T-helper 1 cell treated with Interleukin-12 subunit alpha and Interleukin-12 subunit beta and Interleukin-4 antibody, amounts not matched to agents 30 μg/mL and 1 μg/mL, for 36 hours (primary cell): ENCODE measurements at regions not wholly inside any gene's neighbourhood (a gene's known extent, or its start where the extent isn't known, plus 50 kb on each side); places are given as distances from the start of the nearest gene placed in this dataset.

Source experiments
- H3K27ac Mint-ChIP-seq: one replicate; pipeline ENCODE4 v1.8.0; 2021; ENCODE audit warnings: mild to moderate bottlenecking, mixed read lengths
- H3K27me3 Mint-ChIP-seq: one replicate; pipeline ENCODE4 v1.8.0; 2021; ENCODE audit warnings: low read depth, mixed read lengths
- H3K36me3 Mint-ChIP-seq: one replicate; pipeline ENCODE4 v1.8.0; 2021; ENCODE audit warnings: low read depth, mixed read lengths
- H3K4me1 Mint-ChIP-seq: one replicate; pipeline ENCODE4 v1.8.0; 2021; ENCODE audit warnings: low read depth, mixed read lengths
- H3K4me3 Mint-ChIP-seq: one replicate; pipeline ENCODE4 v1.8.0; 2021; ENCODE audit warnings: mild to moderate bottlenecking, moderate library complexity, mixed read lengths
- H3K9me3 Mint-ChIP-seq: one replicate; pipeline ENCODE4 v1.8.0; 2021; ENCODE audit warnings: mixed read lengths

DNA sequence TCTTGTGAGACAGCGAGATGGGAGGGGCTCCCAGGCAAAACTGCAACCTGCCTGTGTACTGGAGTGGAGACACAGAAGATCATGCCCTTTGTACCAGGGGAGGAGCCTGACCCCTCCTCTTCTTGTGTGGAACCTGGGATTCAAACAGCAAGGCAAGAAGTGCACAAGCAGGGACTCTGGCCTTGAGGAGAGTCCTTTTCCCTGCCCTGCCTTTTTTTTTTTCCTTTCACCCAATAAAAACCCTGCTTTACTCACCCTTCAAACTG is 251.8 kb upstream of the OPRM1 start:
- no peaks in the 10 kb centered on the region for H3K4me1 Mint-ChIP-seq
- H3K36me3 Mint-ChIP-seq = no peaks in the 10 kb centered on the region
- H3K27ac Mint-ChIP-seq = no peak overlapping the region
- no peaks in the 10 kb centered on the region for H3K27me3 Mint-ChIP-seq
- H3K9me3 Mint-ChIP-seq = peaks cover 4% of the 10 kb centered on the region
- no peak overlapping the region for H3K4me3 Mint-ChIP-seq

- Mint-ChIP-seq H3K9me3 (peaks cover 11% of the 10 kb centered on the region), H3K27ac (no peak overlapping the region), H3K36me3 (no peaks in the 10 kb centered on the region), H3K4me3 (no peak overlapping the region), H3K27me3 (no peaks in the 10 kb centered on the region), H3K4me1 (no peaks in the 10 kb centered on the region)
Observed at GRCh38 chr6:153781306-153781705, 257.7 kb upstream of the OPRM1 start.

- Mint-ChIP-seq H3K4me1 (no peaks in the 10 kb centered on the region), H3K9me3 (peaks cover 7% of the 10 kb centered on the region), H3K27me3 (no peaks in the 10 kb centered on the region), H3K4me3 (no peak overlapping the region), H3K27ac (no peak overlapping the region), H3K36me3 (no peaks in the 10 kb centered on the region)
Observed at GRCh38 chr6:153780011-153780410, 259.0 kb upstream of the OPRM1 start.

- no peaks in the 10 kb centered on the region for H3K27me3 Mint-ChIP-seq
- no peaks in the 10 kb centered on the region for H3K4me1 Mint-ChIP-seq
- no peak overlapping the region for H3K27ac Mint-ChIP-seq
- no peaks in the 10 kb centered on the region for H3K36me3 Mint-ChIP-seq
- no peak overlapping the region for H3K4me3 Mint-ChIP-seq
- peaks cover 7% of the 10 kb centered on the region for H3K9me3 Mint-ChIP-seq
Observed at GRCh38 chr6:153778216-153778615, 260.8 kb upstream of the OPRM1 start.

DNA sequence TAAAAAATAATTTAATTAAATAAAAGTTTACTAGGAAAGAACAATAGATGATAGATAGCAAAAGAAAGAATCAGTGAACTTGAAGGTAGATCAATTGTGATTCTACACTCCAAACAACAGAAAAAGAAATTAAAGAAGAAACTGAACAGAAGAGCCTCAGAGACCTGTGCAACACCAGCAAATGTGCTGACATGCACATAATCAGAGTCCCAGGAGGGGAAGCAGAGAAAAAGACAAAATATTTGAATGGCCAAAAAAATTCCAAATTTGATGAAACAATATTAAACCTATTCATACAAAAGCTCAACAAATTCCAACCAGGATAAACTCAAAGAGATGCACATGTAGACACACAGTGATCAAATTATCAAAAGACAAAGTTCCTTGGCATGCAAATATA is 267.5 kb upstream of the OPRM1 start:
- no peaks in the 10 kb centered on the region for H3K27me3 Mint-ChIP-seq
- H3K36me3 Mint-ChIP-seq = no peaks in the 10 kb centered on the region
- H3K4me1 Mint-ChIP-seq = no peaks in the 10 kb centered on the region
- no peak overlapping the region for H3K27ac Mint-ChIP-seq
- H3K4me3 Mint-ChIP-seq = no peak overlapping the region
- no peaks in the 10 kb centered on the region for H3K9me3 Mint-ChIP-seq

GRCh38 chr6:153767127-153767526 is 271.9 kb upstream of the OPRM1 start:
- Mint-ChIP-seq H3K36me3 (no peaks in the 10 kb centered on the region), H3K4me1 (no peaks in the 10 kb centered on the region), H3K27me3 (no peaks in the 10 kb centered on the region), H3K27ac (no peak overlapping the region), H3K4me3 (no peak overlapping the region), H3K9me3 (no peaks in the 10 kb centered on the region)

GRCh38 chr6:153758516-153758915 is 280.5 kb upstream of the OPRM1 start:
- H3K27me3 Mint-ChIP-seq = no peaks in the 10 kb centered on the region
- H3K36me3 Mint-ChIP-seq = no peaks in the 10 kb centered on the region
- H3K4me3 Mint-ChIP-seq = no peak overlapping the region
- no peak overlapping the region for H3K27ac Mint-ChIP-seq
- H3K9me3 Mint-ChIP-seq = no peaks in the 10 kb centered on the region
- no peaks in the 10 kb centered on the region for H3K4me1 Mint-ChIP-seq

DNA sequence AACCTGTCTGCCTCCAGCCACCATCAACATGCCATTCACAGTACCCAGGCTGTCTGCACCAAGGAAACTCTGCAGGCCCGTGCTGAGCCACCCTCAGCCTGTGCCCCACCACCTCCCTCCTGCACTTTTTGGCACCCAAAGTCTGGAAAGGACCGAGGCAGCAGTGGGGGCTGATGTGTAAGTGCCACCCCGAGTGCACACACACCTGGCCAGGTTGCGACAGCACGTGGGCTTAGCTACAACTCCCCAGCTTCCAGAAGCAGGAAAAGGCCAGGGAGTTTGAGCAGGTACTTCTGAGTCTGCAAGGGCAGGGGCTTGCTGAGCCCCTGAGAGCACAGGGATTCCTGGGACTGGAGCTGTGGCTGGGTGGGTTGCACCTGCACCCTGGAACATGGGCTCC is 303.3 kb upstream of the OPRM1 start:
- no peaks in the 10 kb centered on the region for H3K36me3 Mint-ChIP-seq
- no peak overlapping the region for H3K27ac Mint-ChIP-seq
- no peaks in the 10 kb centered on the region for H3K9me3 Mint-ChIP-seq
- H3K4me3 Mint-ChIP-seq = no peak overlapping the region
- H3K27me3 Mint-ChIP-seq = no peaks in the 10 kb centered on the region
- H3K4me1 Mint-ChIP-seq = no peaks in the 10 kb centered on the region

DNA sequence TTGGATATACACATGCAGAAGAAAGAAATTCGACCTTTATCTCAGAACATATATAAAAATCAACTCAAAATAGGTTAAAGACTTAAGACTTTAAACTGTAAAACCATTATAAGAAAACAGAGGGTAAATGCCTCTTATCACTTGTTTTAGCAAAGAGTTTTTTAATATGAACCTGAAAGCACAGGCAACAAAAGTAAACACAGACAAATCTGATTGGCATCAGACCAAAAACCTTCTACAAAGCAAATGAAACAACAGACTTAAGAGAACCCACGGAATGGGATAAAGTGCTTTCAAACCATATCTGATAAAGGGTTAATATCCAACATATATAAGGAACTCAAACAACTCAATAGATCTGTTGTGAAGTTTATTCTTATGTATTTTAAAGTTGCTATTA is 309.9 kb upstream of the OPRM1 start:
- Mint-ChIP-seq H3K36me3 (no peaks in the 10 kb centered on the region), H3K4me3 (no peak overlapping the region), H3K4me1 (no peaks in the 10 kb centered on the region), H3K27ac (no peak overlapping the region), H3K9me3 (no peaks in the 10 kb centered on the region), H3K27me3 (no peaks in the 10 kb centered on the region)

DNA sequence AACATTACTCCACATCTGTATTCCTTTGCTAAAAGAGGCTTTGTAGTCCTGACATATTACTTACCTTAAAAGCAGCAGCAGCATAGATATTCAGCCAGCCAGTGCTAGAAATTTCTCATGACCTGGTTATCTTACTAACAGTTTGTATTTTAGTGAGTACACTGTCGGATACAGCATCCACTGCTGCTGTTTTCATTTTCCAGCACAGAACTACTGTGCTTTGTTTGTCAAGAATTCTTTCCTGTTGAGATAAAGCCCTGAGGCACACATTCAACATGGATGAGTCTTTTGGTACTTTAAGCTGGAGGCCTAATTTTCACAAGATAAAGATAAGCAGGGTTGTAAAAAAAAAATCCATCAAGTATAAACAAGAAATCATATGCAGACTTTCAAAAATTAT is 311.2 kb upstream of the OPRM1 start:
- Mint-ChIP-seq H3K9me3 (no peaks in the 10 kb centered on the region), H3K4me3 (no peak overlapping the region), H3K36me3 (no peaks in the 10 kb centered on the region), H3K27me3 (no peaks in the 10 kb centered on the region), H3K4me1 (no peaks in the 10 kb centered on the region), H3K27ac (no peak overlapping the region)

- H3K4me1 Mint-ChIP-seq = no peaks in the 10 kb centered on the region
- H3K36me3 Mint-ChIP-seq = no peaks in the 10 kb centered on the region
- no peak overlapping the region for H3K27ac Mint-ChIP-seq
- H3K27me3 Mint-ChIP-seq = no peaks in the 10 kb centered on the region
- peaks cover 3% of the 10 kb centered on the region for H3K9me3 Mint-ChIP-seq
- no peak overlapping the region for H3K4me3 Mint-ChIP-seq
Observed at GRCh38 chr6:153725456-153725855, 313.6 kb upstream of the OPRM1 start.

- Mint-ChIP-seq H3K4me3 (no peak overlapping the region), H3K9me3 (peaks cover 3% of the 10 kb centered on the region), H3K27me3 (no peaks in the 10 kb centered on the region), H3K36me3 (no peaks in the 10 kb centered on the region), H3K4me1 (no peaks in the 10 kb centered on the region), H3K27ac (no peak overlapping the region)
Observed at GRCh38 chr6:153720732-153721131, 318.3 kb upstream of the OPRM1 start.

GRCh38 chr6:153705429-153705828 is 333.6 kb upstream of the OPRM1 start:
- Mint-ChIP-seq H3K27me3 (no peaks in the 10 kb centered on the region), H3K4me3 (no peak overlapping the region), H3K9me3 (peaks cover 15% of the 10 kb centered on the region), H3K27ac (no peak overlapping the region), H3K36me3 (no peaks in the 10 kb centered on the region), H3K4me1 (no peaks in the 10 kb centered on the region)

DNA sequence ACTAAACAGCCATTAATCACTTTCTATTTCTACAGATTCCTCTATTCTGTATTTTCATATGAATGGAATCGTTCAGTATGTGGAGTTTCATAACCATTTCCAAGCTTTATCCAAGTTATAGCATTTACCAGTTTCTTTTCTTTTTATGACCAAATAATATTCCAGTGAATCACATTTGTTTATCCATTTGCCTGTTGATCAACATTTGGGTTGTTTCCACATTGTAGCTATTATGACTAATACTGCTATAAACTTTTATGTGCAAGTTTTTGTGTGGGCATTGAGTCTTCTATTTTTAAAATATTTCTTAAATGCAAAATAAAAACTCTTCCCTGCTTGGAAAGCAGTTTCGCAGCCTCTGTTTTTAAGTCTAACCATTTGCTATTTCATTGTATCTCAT is 336.4 kb upstream of the OPRM1 start:
- H3K9me3 Mint-ChIP-seq = peaks cover 15% of the 10 kb centered on the region
- no peaks in the 10 kb centered on the region for H3K27me3 Mint-ChIP-seq
- no peaks in the 10 kb centered on the region for H3K4me1 Mint-ChIP-seq
- H3K36me3 Mint-ChIP-seq = no peaks in the 10 kb centered on the region
- H3K4me3 Mint-ChIP-seq = no peak overlapping the region
- no peak overlapping the region for H3K27ac Mint-ChIP-seq

DNA sequence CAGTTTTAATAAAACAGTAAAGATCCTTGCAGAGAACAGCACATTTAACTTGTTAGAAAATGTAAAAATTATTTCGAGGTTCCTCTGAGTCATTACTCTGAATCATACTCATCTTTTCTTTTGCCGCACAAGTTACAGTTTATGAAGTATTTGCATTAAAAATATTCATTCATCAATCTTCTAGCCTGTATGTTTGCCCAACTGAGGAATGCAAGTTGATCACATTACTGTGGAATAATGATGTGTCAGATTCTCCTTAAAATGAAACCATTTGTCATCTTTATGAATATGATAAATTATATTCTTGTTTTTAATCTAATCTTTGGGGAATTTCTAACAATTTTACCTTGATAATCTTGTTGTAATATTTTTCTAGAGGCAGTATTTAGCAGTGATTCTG is 340.4 kb upstream of the OPRM1 start:
- peaks cover 11% of the 10 kb centered on the region for H3K9me3 Mint-ChIP-seq
- H3K36me3 Mint-ChIP-seq = no peaks in the 10 kb centered on the region
- H3K27me3 Mint-ChIP-seq = no peaks in the 10 kb centered on the region
- no peak overlapping the region for H3K27ac Mint-ChIP-seq
- no peak overlapping the region for H3K4me3 Mint-ChIP-seq
- H3K4me1 Mint-ChIP-seq = no peaks in the 10 kb centered on the region

- no peaks in the 10 kb centered on the region for H3K4me1 Mint-ChIP-seq
Observed at GRCh38 chr6:153698001-153698400, 341.0 kb upstream of the OPRM1 start.

More at GRCh38 chr6:153698001-153698400, 341.0 kb upstream of the OPRM1 start:
- Mint-ChIP-seq H3K27ac (no peak overlapping the region), H3K9me3 (peaks cover 11% of the 10 kb centered on the region), H3K36me3 (no peaks in the 10 kb centered on the region), H3K27me3 (no peaks in the 10 kb centered on the region), H3K4me3 (no peak overlapping the region)
